MM.1S (cell line): ENCODE measurements at regions not wholly inside any gene's neighbourhood (a gene's known extent, or its start where the extent isn't known, plus 50 kb on each side); places are given as distances from the start of the nearest gene placed in this dataset.

Experiments
- DNase-seq: peaks from one replicate; pipeline ENCODE4 v3.0.0-alpha.2; 2015
- H2AFZ ChIP-seq: fragments of 300-600 bp; sonication (generic); 2 replicates; pipeline ENCODE4 v1.6.0; 2016; ENCODE audit warnings: antibody characterized with exemption, low read length
- H3F3A ChIP-seq: fragments of 300-600 bp; sonication (generic); 2 replicates; pipeline ENCODE4 v1.6.1; 2016; ENCODE audit warnings: mild to moderate bottlenecking, antibody characterized with exemption, low read length, moderate library complexity, mixed read lengths; ENCODE audit not compliant: insufficient read depth
- H3K27ac ChIP-seq: fragments of 300-600 bp; sonication (generic); 2 replicates; pipeline ENCODE4 v1.5.1; 2016; ENCODE audit warnings: mild to moderate bottlenecking, low read length
- H3K27me3 ChIP-seq: fragments of 300-600 bp; sonication (generic); replicated peaks from 2 replicates; pipeline ENCODE4 v1.6.0; 2016; ENCODE audit warnings: low read length; ENCODE audit not compliant: insufficient read depth
- H3K36me3 ChIP-seq: fragments of 300-600 bp; sonication (generic); replicated peaks from 2 replicates; pipeline ENCODE4 v1.6.1; 2016; ENCODE audit warnings: mild to moderate bottlenecking, low read length, mixed read lengths; ENCODE audit not compliant: insufficient read depth
- H3K4me1 ChIP-seq: fragments of 300-600 bp; sonication (generic); 2 replicates; pipeline ENCODE4 v1.6.1; 2016; ENCODE audit warnings: low read length, mixed read lengths
- H3K4me2 ChIP-seq: fragments of 300-600 bp; sonication (generic); 2 replicates; pipeline ENCODE4 v1.6.0; 2016; ENCODE audit warnings: low read depth, low read length
- H3K4me3 ChIP-seq: fragments of 300-600 bp; sonication (generic); 2 replicates; pipeline ENCODE4 v1.5.1; 2016; ENCODE audit warnings: low read length, mixed read lengths
- H3K79me2 ChIP-seq: fragments of 300-600 bp; sonication (generic); 2 replicates; pipeline ENCODE4 v1.6.1; 2016; ENCODE audit warnings: mixed run types, low read length, mixed read lengths
- H3K9ac ChIP-seq: fragments of 300-600 bp; sonication (generic); 2 replicates; pipeline ENCODE4 v1.6.1; 2016; ENCODE audit warnings: low read length, mixed read lengths
- H3K9me2 ChIP-seq: fragments of 300-600 bp; sonication (generic); replicated peaks from 2 replicates; pipeline ENCODE4 v1.6.1; 2016; ENCODE audit warnings: mild to moderate bottlenecking, low read length, mixed read lengths; ENCODE audit not compliant: insufficient read depth
- H3K9me3 ChIP-seq: fragments of 300-600 bp; sonication (generic); replicated peaks from 2 replicates; pipeline ENCODE4 v1.6.1; 2016; ENCODE audit warnings: mild to moderate bottlenecking, low read length, mixed read lengths; ENCODE audit not compliant: insufficient read depth
- H4K20me1 ChIP-seq: fragments of 300-600 bp; sonication (generic); 2 replicates; pipeline ENCODE4 v1.6.1; 2016; ENCODE audit warnings: mild to moderate bottlenecking, low read length, moderate library complexity, mixed read lengths; ENCODE audit not compliant: insufficient read depth
- EZH2 ChIP-seq: fragments of 300-600 bp; sonication (generic); optimal IDR thresholded peaks from 2 replicates; pipeline ENCODE3; 2017; ENCODE audit warnings: low read depth, mild to moderate bottlenecking, antibody characterized with exemption, low read length, mixed read lengths
- EZH2phosphoT487 ChIP-seq: fragments of 300-600 bp; sonication (generic); IDR thresholded peaks from 2 replicates; pipeline ENCODE4 v1.6.1; 2018; ENCODE audit warnings: antibody characterized with exemption, low read length
- TF ChIP-seq, protein P1 (sequence below): fragments of 300-600 bp; sonication (generic); IDR thresholded peaks from 2 replicates; pipeline ENCODE4 v1.5.1; 2016; ENCODE audit warnings: antibody characterized with exemption, low read length, mixed read lengths

DNA sequence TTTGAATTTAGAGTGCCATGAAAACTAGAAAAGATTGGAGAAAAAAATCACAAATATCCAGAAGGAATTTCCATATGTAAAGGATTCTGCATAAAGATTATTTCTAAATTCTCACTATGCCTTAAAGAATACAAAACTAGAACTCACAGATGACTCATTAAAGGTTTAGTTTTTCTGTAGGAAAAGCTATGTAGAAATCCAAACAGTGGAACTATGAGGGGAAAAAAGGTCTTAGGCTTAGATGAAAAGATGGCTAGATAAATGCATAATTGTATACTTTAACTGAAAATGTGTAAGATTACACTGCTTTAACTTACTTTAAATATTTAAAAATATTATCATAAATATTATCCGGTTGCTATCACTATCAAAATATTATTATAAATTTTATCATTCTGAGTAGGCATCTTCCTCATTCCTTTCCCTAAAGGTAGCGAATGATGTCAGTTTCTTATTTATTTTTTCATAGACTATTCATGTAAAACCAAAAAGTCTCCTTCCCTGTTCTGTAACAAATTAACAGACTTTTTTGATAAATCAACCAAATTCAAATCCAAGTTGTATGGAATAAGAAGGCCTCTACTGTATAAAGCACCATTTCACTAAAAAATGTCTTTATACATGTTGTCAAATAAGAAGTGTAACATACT is 69.1 kb upstream of the COMTD1 start:
- Histone ChIP-seq H3K9ac (no peak overlapping the region), H3K36me3 (no peaks in the 10 kb centered on the region), H3K27ac (no peak overlapping the region), H3K4me2 (no peak overlapping the region), H3F3A (no peaks in the 10 kb centered on the region), H3K9me3 (no peaks in the 10 kb centered on the region; the same call in 1 of the 2 replicates), H3K9me2 (no peaks in the 10 kb centered on the region), H2AFZ (no peak overlapping the region), H3K27me3 (no peaks in the 10 kb centered on the region), H4K20me1 (no peaks in the 10 kb centered on the region), H3K4me1 (no peaks in the 10 kb centered on the region), H3K4me3 (no peak overlapping the region), H3K79me2 (no peaks in the 10 kb centered on the region)
- DNase-seq, result no peak
- TF ChIP-seq, protein P1, sequence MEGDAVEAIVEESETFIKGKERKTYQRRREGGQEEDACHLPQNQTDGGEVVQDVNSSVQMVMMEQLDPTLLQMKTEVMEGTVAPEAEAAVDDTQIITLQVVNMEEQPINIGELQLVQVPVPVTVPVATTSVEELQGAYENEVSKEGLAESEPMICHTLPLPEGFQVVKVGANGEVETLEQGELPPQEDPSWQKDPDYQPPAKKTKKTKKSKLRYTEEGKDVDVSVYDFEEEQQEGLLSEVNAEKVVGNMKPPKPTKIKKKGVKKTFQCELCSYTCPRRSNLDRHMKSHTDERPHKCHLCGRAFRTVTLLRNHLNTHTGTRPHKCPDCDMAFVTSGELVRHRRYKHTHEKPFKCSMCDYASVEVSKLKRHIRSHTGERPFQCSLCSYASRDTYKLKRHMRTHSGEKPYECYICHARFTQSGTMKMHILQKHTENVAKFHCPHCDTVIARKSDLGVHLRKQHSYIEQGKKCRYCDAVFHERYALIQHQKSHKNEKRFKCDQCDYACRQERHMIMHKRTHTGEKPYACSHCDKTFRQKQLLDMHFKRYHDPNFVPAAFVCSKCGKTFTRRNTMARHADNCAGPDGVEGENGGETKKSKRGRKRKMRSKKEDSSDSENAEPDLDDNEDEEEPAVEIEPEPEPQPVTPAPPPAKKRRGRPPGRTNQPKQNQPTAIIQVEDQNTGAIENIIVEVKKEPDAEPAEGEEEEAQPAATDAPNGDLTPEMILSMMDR, result no peak
- TF ChIP-seq EZH2phosphoT487 (no peak), EZH2 (no peak)

DNA sequence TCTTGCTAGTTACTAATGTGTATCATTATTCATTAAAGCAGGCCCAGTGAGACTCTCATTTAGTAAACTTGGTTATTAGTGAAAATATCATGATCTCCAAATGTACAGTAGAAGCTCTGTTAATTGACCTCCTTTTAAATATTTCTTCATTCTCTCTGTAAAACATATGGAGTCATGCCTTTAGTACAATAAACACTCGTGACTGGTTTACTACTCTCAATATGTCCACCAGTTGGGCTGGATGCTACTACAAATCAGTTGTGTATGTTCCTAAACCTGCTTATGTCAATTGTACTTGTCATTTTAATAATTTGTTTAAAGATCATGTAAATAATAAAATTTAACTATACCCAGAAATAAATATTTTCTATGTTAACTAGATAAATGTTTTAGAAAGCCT is 68.6 kb upstream of the COMTD1 start:
- TF ChIP-seq EZH2, result no peak
- TF ChIP-seq, protein P1, result no peak
- TF ChIP-seq EZH2phosphoT487, result no peak

DNA sequence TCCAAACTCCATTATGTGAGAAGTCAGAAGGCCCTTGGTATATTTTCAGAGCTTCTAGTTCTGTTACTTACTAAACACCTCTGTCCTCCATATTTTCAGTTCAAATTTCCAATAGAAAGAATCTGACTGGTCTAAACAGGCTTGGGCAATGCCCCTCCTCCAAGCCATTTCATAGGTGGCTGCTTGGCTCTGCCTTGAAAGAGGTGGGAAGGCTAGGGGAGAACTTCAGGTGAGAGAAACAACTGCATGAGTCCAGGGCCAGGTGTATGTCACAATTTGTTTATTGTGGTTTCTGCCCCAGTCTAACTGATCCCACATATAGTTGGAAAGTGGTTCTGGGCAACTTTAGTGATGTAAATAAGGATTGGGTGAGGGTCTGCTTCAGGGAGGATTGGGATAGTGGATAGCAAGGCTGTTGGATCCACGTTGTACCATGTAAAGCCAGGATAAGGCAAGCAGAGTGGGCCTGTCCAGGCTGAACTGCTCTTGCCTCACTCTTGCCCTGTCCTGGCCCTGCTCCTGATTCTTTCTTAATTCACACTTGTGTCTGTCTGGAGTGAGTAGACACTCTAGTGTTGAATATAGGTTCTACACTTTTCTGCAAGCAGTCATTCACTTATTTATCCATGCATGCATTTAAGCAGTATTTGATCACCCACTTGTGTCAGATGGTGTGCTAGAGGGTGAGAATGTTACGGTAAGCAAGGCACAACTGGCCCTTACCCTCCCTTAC is 67.5 kb upstream of the COMTD1 start:
- Histone ChIP-seq H3K4me3 (no peak overlapping the region), H3F3A (no peaks in the 10 kb centered on the region), H3K4me1 (no peaks in the 10 kb centered on the region), H3K79me2 (no peaks in the 10 kb centered on the region), H3K27me3 (no peaks in the 10 kb centered on the region), H3K9ac (no peak overlapping the region), H4K20me1 (no peaks in the 10 kb centered on the region), H3K9me3 (no peaks in the 10 kb centered on the region; the same call in 1 of the 2 replicates), H2AFZ (no peak overlapping the region), H3K36me3 (no peaks in the 10 kb centered on the region), H3K4me2 (no peak overlapping the region), H3K9me2 (no peaks in the 10 kb centered on the region), H3K27ac (no peak overlapping the region)
- DNase-seq, result no peak
- TF ChIP-seq, protein P1, result no peak
- TF ChIP-seq EZH2 (no peak), EZH2phosphoT487 (no peak)

More for the DNA sequence above, 68.6 kb upstream of the COMTD1 start:
- H3K9me3 ChIP-seq, result no peaks in the 10 kb centered on the region; the same call in 1 of the 2 replicates
- no peaks in the 10 kb centered on the region for H3K79me2 ChIP-seq
- H2AFZ ChIP-seq, result no peak overlapping the region
- H3K4me1 ChIP-seq, result no peaks in the 10 kb centered on the region
- H3K9me2 ChIP-seq, result no peaks in the 10 kb centered on the region
- no peak overlapping the region for H3K27ac ChIP-seq
- H3K4me2 ChIP-seq, result no peak overlapping the region
- H3K4me3 ChIP-seq, result no peak overlapping the region
- H3K9ac ChIP-seq, result no peak overlapping the region
- DNase-seq, result no peak
- no peaks in the 10 kb centered on the region for H4K20me1 ChIP-seq
- H3F3A ChIP-seq, result no peaks in the 10 kb centered on the region
- H3K36me3 ChIP-seq, result no peaks in the 10 kb centered on the region
- no peaks in the 10 kb centered on the region for H3K27me3 ChIP-seq
